GM23338 (cell line): ENCODE measurements at regions not wholly inside any gene's neighbourhood (a gene's known extent, or its start where the extent isn't known, plus 50 kb on each side); places are given as distances from the start of the nearest gene placed in this dataset.

Source experiments
- ATAC-seq: fragments of 200-7000 bp; cut with Tn5 transposase; 3 replicates; pipeline ENCODE4 v1.9.1; 2020
- DNase-seq: peaks from one replicate; pipeline ENCODE4 v3.0.0-alpha.2; 2015; ENCODE audit warnings: low spot score
- H2AFZ ChIP-seq: fragments of 200-600 bp; sonication (generic); 2 replicates; pipeline ENCODE4 v1.8.0; 2016; ENCODE audit warnings: antibody characterized with exemption, mild to moderate bottlenecking, moderate library complexity
- H3F3A ChIP-seq: fragments of 200-600 bp; sonication (generic); replicated peaks from 2 replicates; pipeline ENCODE4 v1.8.0; 2017; ENCODE audit warnings: antibody characterized with exemption, mixed run types, low read depth
- H3K27ac ChIP-seq: fragments of 200-600 bp; sonication (generic); 2 replicates; pipeline ENCODE4 v1.6.1; 2016; ENCODE audit warnings: low read depth
- H3K27me3 ChIP-seq: fragments of 200-600 bp; sonication (generic); 2 replicates; pipeline ENCODE4 v1.8.0; 2016; ENCODE audit warnings: mild to moderate bottlenecking, mixed run types, moderate library complexity; ENCODE audit not compliant: insufficient read depth
- H3K36me3 ChIP-seq: fragments of 200-600 bp; sonication (generic); 2 replicates; pipeline ENCODE4 v1.8.0; 2016; ENCODE audit warnings: mild to moderate bottlenecking; ENCODE audit not compliant: insufficient read depth
- H3K4me1 ChIP-seq: fragments of 200-600 bp; sonication (generic); 2 replicates; pipeline ENCODE4 v1.8.0; 2016; ENCODE audit warnings: mild to moderate bottlenecking, moderate library complexity; ENCODE audit not compliant: insufficient read depth
- H3K4me2 ChIP-seq: fragments of 200-600 bp; sonication (generic); 2 replicates; pipeline ENCODE4 v1.7.1; 2017; ENCODE audit warnings: mixed run types
- H3K4me3 ChIP-seq: fragments of 200-600 bp; sonication (generic); 2 replicates; pipeline ENCODE4 v1.6.1; 2016; ENCODE audit warnings: mixed run types
- H3K79me2 ChIP-seq: fragments of 200-600 bp; sonication (generic); replicated peaks from 2 replicates; pipeline ENCODE4 v1.8.0; 2017; ENCODE audit warnings: mild to moderate bottlenecking; ENCODE audit not compliant: insufficient read depth
- H3K9me2 ChIP-seq: fragments of 200-600 bp; sonication (generic); 2 replicates; pipeline ENCODE4 v1.8.0; 2017; ENCODE audit not compliant: insufficient read depth
- H4K20me1 ChIP-seq: fragments of 200-600 bp; sonication (generic); replicated peaks from 2 replicates; pipeline ENCODE4 v1.8.0; 2017; ENCODE audit warnings: mild to moderate bottlenecking; ENCODE audit not compliant: insufficient read depth
- H3K27ac Mint-ChIP-seq: 2 replicates; pipeline ENCODE4 v1.8.0; 2020; ENCODE audit warnings: inconsistent platforms, mild to moderate bottlenecking, moderate library complexity, mixed read lengths
- H3K27me3 Mint-ChIP-seq: 3 replicates; pipeline ENCODE4 v1.8.0; 2022; ENCODE audit warnings: low read depth, mild to moderate bottlenecking, moderate library complexity, mixed read lengths, inconsistent platforms; ENCODE audit not compliant: insufficient read depth, poor library complexity
- H3K36me3 Mint-ChIP-seq: 3 replicates; pipeline ENCODE4 v1.8.0; 2021; ENCODE audit warnings: low read depth, mild to moderate bottlenecking, inconsistent platforms, moderate library complexity, mixed read lengths
- H3K4me1 Mint-ChIP-seq: 3 replicates; pipeline ENCODE4 v1.8.0; 2020; ENCODE audit warnings: mild to moderate bottlenecking, inconsistent platforms, mixed read lengths
- H3K4me3 Mint-ChIP-seq: 3 replicates; pipeline ENCODE4 v1.8.0; 2021; ENCODE audit warnings: moderate library complexity, mild to moderate bottlenecking, inconsistent platforms, mixed read lengths
- H3K9me3 Mint-ChIP-seq: 3 replicates; pipeline ENCODE4 v1.8.0; 2020; ENCODE audit warnings: moderate library complexity, mild to moderate bottlenecking, inconsistent platforms, mixed read lengths
- CREB1 ChIP-seq: fragments of 250-450 bp; sonication (Bioruptor Pico); IDR thresholded peaks from 2 replicates; pipeline ENCODE4 v1.5.0; 2020; ENCODE audit warnings: low read depth, mild to moderate bottlenecking, moderate library complexity
- CTCF ChIP-seq, 2 experiments: fragments of 200-600 bp in 1 of 2; sonication (generic) in 1 of 2; conservative IDR thresholded peaks; 2 replicates each; pipeline versions ENCODE4 v1.5.1 to v1.6.1; 2016 to 2017; ENCODE audit warnings: antibody characterized with exemption in 2 of 2, low read depth in 2 of 2, mild to moderate bottlenecking in 2 of 2, moderate library complexity in 1 of 2
- ETS1 ChIP-seq: IDR thresholded peaks from 2 replicates; pipeline ENCODE4 v1.6.1; 2016; ENCODE audit warnings: antibody characterized with exemption
- EZH2phosphoT487 ChIP-seq: fragments of 200-600 bp; sonication (generic); IDR thresholded peaks from one replicate; pipeline ENCODE4 v1.8.1; 2018; ENCODE audit warnings: antibody characterized with exemption; ENCODE audit not compliant: unreplicated experiment
- JUNB ChIP-seq: IDR thresholded peaks from one replicate; pipeline ENCODE4 v1.6.1; 2016; ENCODE audit warnings: antibody characterized with exemption; ENCODE audit not compliant: unreplicated experiment
- POLR2AphosphoS5 ChIP-seq: IDR thresholded peaks from 2 replicates; pipeline ENCODE4 v1.6.1; 2016; ENCODE audit warnings: antibody characterized with exemption, low read depth
- ZNF114 ChIP-seq: fragments of 250-450 bp; sonication (Bioruptor Pico); IDR thresholded peaks from 2 replicates; pipeline ENCODE4 v1.5.0; 2020; ENCODE audit warnings: mild to moderate bottlenecking, moderate library complexity

GRCh38 chr16:62652441-62653120 lies 616.3 kb upstream of the CDH8 start:
- Histone ChIP-seq H3K27ac (no peak overlapping the region), H3K4me2 (no peak overlapping the region), H3K79me2 (no peaks in the 10 kb centered on the region), H3K4me3 (no peak overlapping the region), H3K27me3 (no peaks in the 10 kb centered on the region), H3K36me3 (no peaks in the 10 kb centered on the region; the same call in 1 of the 2 replicates), H4K20me1 (no peaks in the 10 kb centered on the region), H3K4me1 (no peaks in the 10 kb centered on the region), H3K9me2 (no peaks in the 10 kb centered on the region), H2AFZ (no peak overlapping the region), H3F3A (no peaks in the 10 kb centered on the region)
- Mint-ChIP-seq H3K36me3 (peaks cover 18% of the 10 kb centered on the region), H3K9me3 (peaks cover 33% of the 10 kb centered on the region), H3K27ac (no peak overlapping the region), H3K27me3 (no peaks in the 10 kb centered on the region), H3K4me3 (no peak overlapping the region), H3K4me1 (no peaks in the 10 kb centered on the region)
- DNase-seq (no peak), ATAC-seq (no peak)
- no peak for TF ChIP-seq POLR2AphosphoS5
- TF ChIP-seq EZH2phosphoT487, result no peak

GRCh38 chr16:62648256-62648655 lies 612.0 kb upstream of the CDH8 start:
- peaks cover 49% of the 10 kb centered on the region for H3K36me3 Mint-ChIP-seq

GRCh38 chr16:62644030-62644812 lies 608.0 kb upstream of the CDH8 start:
- Histone ChIP-seq H3K9me2 (0 out of 2 replicates have a peak, but pooled peaks cover 5% of the 10 kb centered on the region), H3K36me3 (no peaks in the 10 kb centered on the region; the same call in 1 of the 2 replicates), H4K20me1 (no peaks in the 10 kb centered on the region), H3K27me3 (no peaks in the 10 kb centered on the region), H3K4me3 (no peak overlapping the region), H3K4me2 (no peak overlapping the region), H2AFZ (no peak overlapping the region), H3K27ac (no peak overlapping the region), H3K4me1 (no peaks in the 10 kb centered on the region), H3F3A (no peaks in the 10 kb centered on the region), H3K79me2 (no peaks in the 10 kb centered on the region)
- Mint-ChIP-seq H3K36me3 (peaks cover 43% of the 10 kb centered on the region), H3K27ac (no peak overlapping the region), H3K4me3 (no peak overlapping the region), H3K27me3 (no peaks in the 10 kb centered on the region), H3K4me1 (peaks cover 2% of the 10 kb centered on the region; the same call in 1 of the 3 replicates), H3K9me3 (peaks cover 55% of the 10 kb centered on the region)
- DNase-seq (no peak), ATAC-seq (no peak)
- TF ChIP-seq JUNB, result no peak
- TF ChIP-seq ZNF114 (CRISPR knock-in tag), result no peak
- no peak for TF ChIP-seq CTCF (conservative IDR thresholded peaks at IDR 0.05; ENCODE audit: low read depth in 2 of 2)
- no peak for TF ChIP-seq ETS1
- TF ChIP-seq CREB1 (CRISPR knock-in tag), result no peak

More at GRCh38 chr16:62648256-62648655, 612.0 kb upstream of the CDH8 start:
- Histone ChIP-seq H4K20me1 (no peaks in the 10 kb centered on the region), H3K9me2 (no peaks in the 10 kb centered on the region), H3K27ac (no peak overlapping the region), H3K4me3 (no peak overlapping the region), H2AFZ (no peak overlapping the region), H3K27me3 (no peaks in the 10 kb centered on the region), H3K36me3 (no peaks in the 10 kb centered on the region; the same call in 1 of the 2 replicates), H3K79me2 (no peaks in the 10 kb centered on the region), H3K4me1 (no peaks in the 10 kb centered on the region), H3K4me2 (no peak overlapping the region), H3F3A (no peaks in the 10 kb centered on the region)
- H3K27me3 Mint-ChIP-seq, result no peaks in the 10 kb centered on the region
- no peak overlapping the region for H3K4me3 Mint-ChIP-seq
- H3K9me3 Mint-ChIP-seq, result peaks cover 68% of the 10 kb centered on the region
- H3K4me1 Mint-ChIP-seq, result no peaks in the 10 kb centered on the region
- DNase-seq (no peak), ATAC-seq (no peak)
- no peak overlapping the region for H3K27ac Mint-ChIP-seq
- TF ChIP-seq POLR2AphosphoS5, result no peak
